GM19351 (cell line): ENCODE measurements at regions not wholly inside any gene's neighbourhood (a gene's known extent, or its start where the extent isn't known, plus 50 kb on each side); places are given as distances from the start of the nearest gene placed in this dataset.
"Not testable (repeated sequence)": the region's sequence is repeated elsewhere in the genome, so short reads cannot be mapped to it uniquely, and the experiment has no call there.

Experiments
- ATAC-seq: cut with Tn5 transposase; IDR thresholded peaks from one replicate; pipeline ENCODE4 v1.9.1; 2021; ENCODE audit warnings: mild to moderate bottlenecking, moderate library complexity; ENCODE audit not compliant: unreplicated experiment

DNA sequence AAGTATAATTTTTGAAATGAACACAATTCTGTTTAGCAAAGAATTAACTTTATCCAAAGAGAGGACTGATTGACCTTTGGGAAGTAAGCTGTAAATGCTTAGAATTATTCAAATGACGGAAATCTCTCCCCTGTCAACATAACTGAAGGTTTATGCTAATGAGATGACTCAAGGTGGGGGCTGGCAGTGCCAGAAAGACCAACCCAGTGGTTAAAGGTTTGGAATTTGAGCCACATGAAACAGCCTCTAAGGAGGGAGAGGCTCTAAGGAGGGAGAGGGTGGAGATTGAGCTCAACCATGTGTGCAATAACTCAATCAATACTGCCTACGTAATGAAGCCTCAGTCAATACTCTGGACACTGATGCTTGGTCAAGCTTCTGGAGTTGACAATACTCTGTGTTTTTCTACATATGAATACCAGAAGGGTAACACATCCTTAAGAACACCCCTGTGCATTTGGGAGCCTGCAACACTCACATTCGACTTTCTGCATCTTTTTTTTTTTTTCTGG lies 123.4 kb upstream of the TENT5A start:
- ATAC-seq = no peak

GRCh38 chr6:81869749-81870508 lies 117.4 kb upstream of the TENT5A start:
- not testable (repeated sequence) for ATAC-seq

DNA sequence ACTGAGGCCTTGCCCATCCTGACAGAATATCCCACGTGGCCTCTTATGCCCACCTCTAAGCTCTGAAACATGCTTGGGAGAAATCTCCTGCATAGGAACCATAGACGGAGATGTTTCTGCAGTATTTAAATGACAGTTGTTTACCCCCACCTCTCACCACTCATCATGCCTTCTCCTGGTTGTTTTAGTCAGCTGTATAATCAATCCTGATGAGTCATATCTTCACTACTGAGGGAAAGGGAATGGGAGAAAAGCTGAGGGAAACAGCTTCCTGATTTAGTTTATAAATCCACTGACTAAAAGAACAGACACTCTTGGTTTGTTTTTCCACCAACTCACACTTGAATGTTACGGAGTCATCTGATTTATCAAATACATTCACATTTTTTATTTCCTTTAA lies 113.2 kb upstream of the TENT5A start:
- no peak for ATAC-seq

GRCh38 chr6:81864124-81864523 lies 111.6 kb upstream of the TENT5A start:
- ATAC-seq = no peak

GRCh38 chr6:81863123-81863522 lies 110.6 kb upstream of the TENT5A start:
- no peak for ATAC-seq

GRCh38 chr6:81861281-81861680 lies 108.8 kb upstream of the TENT5A start:
- ATAC-seq = no peak

DNA sequence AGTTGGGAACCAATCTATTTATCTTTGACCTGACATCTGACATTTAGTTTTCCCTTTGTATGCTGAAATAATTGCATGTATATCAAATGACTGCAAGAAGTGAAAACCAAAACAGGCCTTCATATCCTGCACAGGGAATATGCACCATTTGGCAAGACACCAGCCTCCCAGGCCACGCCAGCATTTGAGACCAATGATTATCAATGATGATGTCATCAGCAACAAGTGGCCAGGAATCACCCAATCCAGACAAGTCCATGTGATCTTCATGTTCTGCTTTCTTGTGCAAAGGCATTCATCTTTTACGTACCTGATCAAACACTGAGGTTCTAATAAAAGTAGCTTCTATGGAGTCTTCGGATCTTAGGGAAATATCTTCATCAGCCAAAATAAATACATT lies 107.4 kb upstream of the TENT5A start:
- ATAC-seq = no peak

- ATAC-seq = no peak
These were observed 105.3 kb upstream of the TENT5A start for GRCh38 chr6:81857812-81858211.

DNA sequence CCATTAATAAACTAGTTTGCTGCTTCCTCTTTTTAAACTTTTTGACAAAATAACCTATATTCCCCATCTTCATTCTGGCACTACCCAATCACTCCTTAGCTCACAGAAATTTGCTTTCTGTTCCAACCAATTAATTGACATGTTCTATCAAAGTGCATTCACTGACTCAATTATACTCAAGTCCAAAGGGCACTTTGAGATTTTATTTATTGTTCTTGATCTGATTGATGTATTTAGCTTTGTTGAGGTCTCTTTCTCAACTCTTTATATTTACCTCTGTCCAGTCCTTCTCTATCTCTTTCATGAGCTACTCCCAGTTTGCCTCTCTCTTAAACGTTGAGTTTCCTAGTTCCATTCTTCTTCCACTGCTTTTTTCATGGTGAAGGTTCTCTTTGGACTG lies 104.4 kb upstream of the TENT5A start:
- no peak for ATAC-seq

GRCh38 chr6:81854474-81854873 lies 102.0 kb upstream of the TENT5A start:
- no peak for ATAC-seq

DNA sequence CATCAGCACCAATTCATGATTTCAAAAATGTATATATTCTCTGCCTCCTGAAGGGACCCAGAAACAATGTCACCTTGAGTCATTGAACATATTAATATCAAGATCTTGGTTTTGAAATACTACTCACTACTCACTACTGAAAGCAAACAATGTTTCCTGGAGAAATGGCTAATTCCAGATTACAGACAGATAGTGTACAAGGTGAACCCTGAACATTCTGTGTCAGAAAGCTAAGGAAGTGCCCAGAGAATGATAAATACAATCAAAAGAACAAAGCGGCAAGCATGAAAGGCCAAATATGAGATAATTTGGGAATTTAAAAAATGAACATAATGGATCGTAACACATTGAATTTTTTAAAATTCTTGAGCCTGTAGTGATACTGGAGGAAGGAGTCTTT lies 101.5 kb upstream of the TENT5A start:
- ATAC-seq = no peak

GRCh38 chr6:81849248-81849647 lies 96.8 kb upstream of the TENT5A start:
- no peak for ATAC-seq

- no peak for ATAC-seq
These were observed 95.4 kb upstream of the TENT5A start for GRCh38 chr6:81847866-81848265.

GRCh38 chr6:81844686-81845085 lies 92.2 kb upstream of the TENT5A start:
- ATAC-seq = no peak

GRCh38 chr6:81843302-81843701 lies 90.8 kb upstream of the TENT5A start:
- no peak for ATAC-seq

DNA sequence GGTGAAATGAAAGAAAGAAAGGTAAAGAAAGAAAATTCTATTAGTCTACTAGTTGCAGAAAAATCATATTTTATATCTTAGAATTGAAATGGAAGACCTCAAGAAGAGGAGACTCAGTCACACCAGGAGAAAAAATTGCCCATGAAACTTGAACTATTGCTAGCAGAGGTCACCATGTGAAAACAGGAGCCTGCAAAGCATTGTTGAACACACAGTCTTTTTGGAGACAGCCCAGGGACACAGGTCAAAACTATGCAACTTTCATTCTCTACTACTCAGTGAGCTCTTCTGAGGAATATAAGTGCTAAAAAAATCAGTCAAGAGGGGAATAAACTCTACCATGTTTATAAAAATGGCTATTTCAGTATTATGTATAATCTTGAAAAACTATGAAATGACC lies 89.8 kb upstream of the TENT5A start:
- ATAC-seq = no peak

- no peak for ATAC-seq
These were observed 86.4 kb upstream of the TENT5A start for GRCh38 chr6:81838724-81839426.

GRCh38 chr6:81838031-81838430 lies 85.5 kb upstream of the TENT5A start:
- ATAC-seq = no peak

DNA sequence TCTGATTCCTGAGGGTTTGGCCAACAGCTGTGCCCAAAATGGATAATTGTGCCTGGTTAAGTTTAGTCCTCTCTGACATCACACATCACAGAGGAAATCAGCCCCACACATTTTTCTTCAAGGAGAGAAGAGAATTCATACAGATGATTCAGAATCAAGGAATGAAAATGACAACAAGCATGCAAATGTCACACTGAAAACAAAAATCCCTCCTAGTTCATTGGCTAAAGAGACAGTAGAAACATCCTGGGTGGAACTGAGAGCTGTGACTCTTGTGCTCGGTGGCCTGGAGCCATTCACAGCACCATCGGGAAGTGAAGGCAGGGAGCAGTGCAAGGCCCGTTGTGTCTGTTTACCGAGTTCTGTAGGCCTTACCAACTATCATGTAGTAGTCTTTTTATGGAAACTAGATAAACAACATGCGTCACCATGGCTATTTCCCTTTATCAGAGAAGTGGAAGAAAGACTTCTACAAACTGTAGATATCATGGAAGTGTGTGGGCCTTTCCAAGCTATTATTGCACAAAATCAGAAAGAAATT lies 81.7 kb upstream of the TENT5A start:
- no peak for ATAC-seq

DNA sequence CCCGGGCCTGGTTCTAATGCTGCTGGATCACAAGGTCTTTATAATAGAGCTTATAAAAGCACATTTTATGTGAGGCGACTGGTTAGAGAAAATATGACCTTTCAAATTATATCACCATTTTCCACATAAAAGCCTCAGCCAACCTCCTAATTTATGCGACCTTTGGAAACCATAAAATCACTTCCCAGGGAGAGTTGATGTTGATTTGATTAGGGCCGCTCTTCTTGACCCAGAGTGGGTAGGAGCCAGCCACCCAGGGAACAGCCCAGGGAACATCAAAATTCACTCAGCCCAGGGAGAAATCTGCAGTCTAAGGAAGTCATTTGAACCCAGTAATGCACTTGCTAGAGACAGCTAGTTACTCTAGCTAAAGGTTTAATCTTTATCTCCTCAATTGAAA lies 79.8 kb upstream of the TENT5A start:
- no peak for ATAC-seq

GRCh38 chr6:81831274-81831673 lies 78.8 kb upstream of the TENT5A start:
- ATAC-seq = no peak

DNA sequence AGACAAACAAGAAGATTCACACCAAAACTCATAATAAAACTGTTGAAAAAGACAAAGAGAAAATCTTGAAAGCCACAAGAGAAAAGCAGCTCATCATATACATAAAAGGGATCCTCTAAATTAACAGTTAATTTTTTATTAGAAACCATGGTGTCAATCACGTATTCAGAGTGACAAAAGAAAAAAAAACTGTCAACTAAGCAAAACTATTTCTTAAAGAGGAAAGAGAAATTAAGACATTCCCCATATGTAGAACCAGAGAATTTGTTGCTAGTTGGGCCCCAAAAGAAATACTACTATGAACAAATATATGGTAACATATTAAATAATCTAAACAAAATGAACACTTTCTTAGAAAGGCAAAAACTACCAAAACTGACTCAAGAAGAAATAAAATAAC lies 74.3 kb upstream of the TENT5A start:
- no peak for ATAC-seq
